Muscle layer of colon (tissue), 2 donors: ENCODE measurements at regions not wholly inside any gene's neighbourhood (a gene's known extent, or its start where the extent isn't known, plus 50 kb on each side); places are given as distances from the start of the nearest gene placed in this dataset.
"Not testable (repeated sequence)": the region's sequence is repeated elsewhere in the genome, so short reads cannot be mapped to it uniquely, and the experiment has no call there.

Experiments used
- H3K27ac ChIP-seq: one replicate; pipeline ENCODE4 v1.7.0; 2013; ENCODE audit warnings: low read depth, mild to moderate bottlenecking, low read length, moderate library complexity
- H3K27me3 ChIP-seq, 2 donors: one replicate each; pipeline ENCODE4 v1.7.0; 2013; ENCODE audit warnings: low read length in 2 of 2, mild to moderate bottlenecking in 2 of 2; ENCODE audit not compliant: insufficient read depth in 2 of 2, control insufficient read depth in 1 of 2
- H3K36me3 ChIP-seq: one replicate; pipeline ENCODE4 v1.7.0; 2013; ENCODE audit warnings: mild to moderate bottlenecking, low read length; ENCODE audit not compliant: insufficient read depth
- H3K4me1 ChIP-seq: one replicate; pipeline ENCODE4 v1.7.0; 2013; ENCODE audit warnings: mild to moderate bottlenecking, low read length; ENCODE audit not compliant: insufficient read depth
- H3K4me3 ChIP-seq, 2 donors: one replicate each; pipeline ENCODE4 v1.7.0; 2013; ENCODE audit warnings: low read length in 2 of 2, low read depth in 1 of 2, mild to moderate bottlenecking in 1 of 2, moderate library complexity in 1 of 2
- H3K9ac ChIP-seq: one replicate; pipeline ENCODE4 v1.7.0; 2013; ENCODE audit warnings: low read length
- H3K9me3 ChIP-seq: one replicate; pipeline ENCODE4 v1.7.0; 2013; ENCODE audit warnings: mild to moderate bottlenecking, low read length
- donor health status: abdominal sarcoma.
- donor health status: Adenocarcinoma of cecum.

GRCh38 chr2:87309785-87310184 lies 288.1 kb upstream of the PLGLB1 start:
- H3K9me3 ChIP-seq, H3K9ac ChIP-seq, H3K4me1 ChIP-seq, H3K27ac ChIP-seq, H3K27me3 ChIP-seq, H3K36me3 ChIP-seq, H3K4me3 ChIP-seq: not testable (repeated sequence)

GRCh38 chr2:87311896-87312441 lies 290.3 kb upstream of the PLGLB1 start:
- H3K4me1 ChIP-seq, H3K9me3 ChIP-seq, H3K27me3 ChIP-seq, H3K9ac ChIP-seq, H3K27ac ChIP-seq, H3K4me3 ChIP-seq, H3K36me3 ChIP-seq: not testable (repeated sequence)

GRCh38 chr2:87314622-87315021 lies 293.0 kb upstream of the PLGLB1 start:
- not testable (repeated sequence) for H3K27ac ChIP-seq, H3K36me3 ChIP-seq, H3K9me3 ChIP-seq, H3K9ac ChIP-seq, H3K4me3 ChIP-seq, H3K4me1 ChIP-seq, H3K27me3 ChIP-seq

GRCh38 chr2:87315183-87315902 lies 293.7 kb upstream of the PLGLB1 start:
- not testable (repeated sequence) for H3K9ac ChIP-seq

DNA sequence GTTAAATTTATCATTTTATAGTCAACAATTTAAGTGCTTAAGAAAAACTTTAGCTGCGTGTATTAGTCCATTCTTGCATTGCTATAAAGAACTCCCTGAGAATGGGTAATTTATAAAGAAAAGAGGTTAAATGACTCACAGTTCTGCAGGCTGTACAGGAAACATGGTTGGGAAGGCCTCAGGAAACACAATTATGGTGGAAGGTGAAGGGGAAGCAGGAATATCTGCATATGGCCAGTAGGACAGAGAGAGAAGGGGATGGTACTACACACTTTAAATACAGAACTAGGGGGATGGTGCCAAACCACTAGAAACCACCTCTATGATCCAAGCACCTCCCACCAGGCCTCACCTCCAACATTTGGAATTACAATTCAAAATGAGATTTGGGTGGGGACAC lies 295.5 kb upstream of the PLGLB1 start:
- H3K9me3 ChIP-seq, H3K27me3 ChIP-seq, H3K4me3 ChIP-seq, H3K36me3 ChIP-seq, H3K9ac ChIP-seq, H3K4me1 ChIP-seq, H3K27ac ChIP-seq: not testable (repeated sequence)

More at GRCh38 chr2:87315183-87315902, 293.7 kb upstream of the PLGLB1 start:
- not testable (repeated sequence) for H3K9me3 ChIP-seq, H3K4me1 ChIP-seq, H3K27me3 ChIP-seq, H3K36me3 ChIP-seq, H3K4me3 ChIP-seq, H3K27ac ChIP-seq

DNA sequence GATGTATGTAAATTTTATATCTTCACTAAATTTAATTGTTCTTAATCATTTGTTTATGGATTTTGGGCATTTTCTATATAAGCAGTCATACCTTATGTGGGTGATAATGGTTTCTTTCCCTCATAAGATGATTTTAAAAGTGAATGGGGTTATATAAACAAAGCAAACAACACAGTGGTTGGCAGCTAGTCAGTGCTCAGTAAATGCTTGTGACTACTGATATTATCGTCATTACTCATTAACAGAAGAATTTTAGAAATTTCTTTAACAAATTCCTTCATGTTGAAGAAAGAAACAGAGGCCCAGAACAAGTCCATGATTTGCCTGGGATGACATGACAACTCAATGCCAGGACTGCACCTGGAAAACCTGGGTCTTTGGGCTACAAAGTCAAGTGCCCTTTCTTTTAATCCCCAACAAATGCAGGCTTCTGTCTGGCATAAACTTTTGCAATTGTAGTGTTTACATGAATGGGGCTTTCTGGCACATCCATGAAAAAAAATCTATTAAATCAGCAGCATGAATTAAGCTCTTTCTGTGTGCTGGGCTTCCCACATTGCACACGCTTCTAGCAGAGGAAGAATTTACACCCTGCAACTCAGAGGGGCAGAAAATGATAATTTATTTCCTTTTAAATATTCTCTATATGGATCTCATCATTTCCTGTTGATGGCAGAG lies 297.3 kb upstream of the PLGLB1 start:
- not testable (repeated sequence) for H3K27me3 ChIP-seq, H3K4me3 ChIP-seq, H3K27ac ChIP-seq, H3K9me3 ChIP-seq, H3K4me1 ChIP-seq, H3K36me3 ChIP-seq, H3K9ac ChIP-seq

- H3K36me3 ChIP-seq, H3K4me3 ChIP-seq, H3K9ac ChIP-seq: not testable (repeated sequence)
These were observed 298.1 kb upstream of the PLGLB1 start for GRCh38 chr2:87319705-87320104.

GRCh38 chr2:87321201-87321600 lies 299.6 kb upstream of the PLGLB1 start:
- not testable (repeated sequence) for H3K27me3 ChIP-seq, H3K9ac ChIP-seq, H3K4me1 ChIP-seq, H3K4me3 ChIP-seq, H3K36me3 ChIP-seq, H3K9me3 ChIP-seq, H3K27ac ChIP-seq

More at GRCh38 chr2:87319705-87320104, 298.1 kb upstream of the PLGLB1 start:
- not testable (repeated sequence) for H3K9me3 ChIP-seq, H3K27ac ChIP-seq, H3K27me3 ChIP-seq, H3K4me1 ChIP-seq

DNA sequence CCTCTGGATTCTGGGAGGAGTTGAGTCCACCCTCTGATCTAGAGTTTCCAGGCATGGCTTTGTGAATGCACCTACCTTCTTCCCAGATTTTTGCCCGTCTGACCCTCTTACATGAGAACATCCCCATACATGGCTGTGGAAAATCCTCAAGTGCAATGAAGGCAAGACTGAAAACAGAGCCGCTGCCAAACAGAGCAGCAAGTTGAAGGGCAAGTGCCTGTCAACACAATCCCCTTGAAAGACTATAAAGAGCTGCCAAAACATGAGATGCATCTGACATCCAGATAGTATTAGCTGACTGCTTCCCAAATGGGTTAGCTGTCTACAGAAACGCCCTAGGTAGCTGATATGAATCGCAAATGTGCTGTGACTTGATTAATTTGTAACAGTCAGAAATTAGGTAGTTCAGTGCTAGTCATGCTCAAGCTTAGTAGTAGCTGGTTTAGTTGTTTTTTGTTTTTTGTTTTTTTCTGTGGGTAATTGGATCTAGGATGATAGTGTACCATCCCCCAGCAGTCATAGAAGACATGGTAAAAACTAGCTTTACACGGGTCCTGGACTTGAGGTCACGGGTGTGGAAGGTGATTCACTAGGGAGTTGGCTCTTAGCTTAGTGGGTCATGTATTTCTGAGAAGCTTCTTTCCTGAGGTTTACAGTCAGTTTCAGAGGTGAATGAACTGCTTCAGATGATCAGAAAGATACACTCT lies 302.8 kb upstream of the PLGLB1 start:
- H3K27me3 ChIP-seq, H3K4me3 ChIP-seq: not testable (repeated sequence)

DNA sequence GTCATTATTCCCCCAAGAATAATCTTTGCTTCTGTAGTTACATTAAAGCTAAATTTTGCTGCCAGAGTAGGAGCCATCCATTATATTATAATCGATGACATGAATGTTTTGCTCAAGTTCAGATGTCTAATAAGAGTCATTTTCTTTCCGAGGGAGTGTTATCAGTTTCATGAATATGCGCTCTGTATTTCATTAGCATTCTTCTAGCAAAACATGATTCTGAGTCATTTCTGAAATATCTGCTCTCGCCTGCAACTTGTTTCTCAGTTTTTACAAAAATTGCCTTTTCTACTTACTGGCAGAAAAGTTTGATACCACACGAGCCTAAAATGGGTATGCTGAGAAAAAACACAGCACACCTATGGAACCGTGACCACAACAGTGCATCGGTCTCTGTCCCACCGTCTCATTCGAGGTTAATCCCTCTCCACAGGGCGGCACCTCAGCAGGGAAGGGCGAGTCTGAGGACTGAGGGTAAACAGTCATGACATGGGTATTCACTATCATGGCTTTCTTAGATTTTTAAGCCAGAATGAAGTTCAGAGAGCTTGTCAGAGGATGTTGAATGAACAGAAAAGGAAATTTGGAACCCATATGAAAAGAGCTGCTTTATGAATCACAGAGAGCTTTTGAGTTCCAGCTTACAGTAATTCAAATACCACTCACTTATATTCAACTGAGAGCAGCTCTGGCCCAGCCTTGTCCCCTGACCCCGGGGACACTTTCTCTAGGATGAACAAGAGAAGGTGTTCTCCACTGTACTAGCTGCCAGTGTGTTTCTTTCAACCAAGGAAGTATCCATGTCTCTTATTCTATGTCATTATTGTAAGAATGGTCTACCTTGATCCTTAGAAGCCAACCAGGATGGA lies 303.6 kb upstream of the PLGLB1 start:
- not testable (repeated sequence) for H3K9me3 ChIP-seq, H3K27me3 ChIP-seq, H3K4me3 ChIP-seq, H3K9ac ChIP-seq, H3K4me1 ChIP-seq, H3K36me3 ChIP-seq, H3K27ac ChIP-seq

More for the DNA sequence above, 302.8 kb upstream of the PLGLB1 start:
- not testable (repeated sequence) for H3K9me3 ChIP-seq, H3K36me3 ChIP-seq, H3K4me1 ChIP-seq, H3K9ac ChIP-seq, H3K27ac ChIP-seq

- H3K4me3 ChIP-seq, H3K27me3 ChIP-seq, H3K4me1 ChIP-seq, H3K27ac ChIP-seq, H3K36me3 ChIP-seq, H3K9ac ChIP-seq, H3K9me3 ChIP-seq: not testable (repeated sequence)
These were observed 304.3 kb upstream of the PLGLB1 start for GRCh38 chr2:87325911-87326294.
